Panc1 (cell line): ENCODE measurements at regions not wholly inside any gene's neighbourhood (a gene's known extent, or its start where the extent isn't known, plus 50 kb on each side); places are given as distances from the start of the nearest gene placed in this dataset.

Source experiments
- ATAC-seq: fragments of 200-7000 bp; cut with Tn5 transposase; 2 replicates; pipeline ENCODE4 v1.9.1; 2020; ENCODE audit warnings: mild to moderate bottlenecking, moderate library complexity
- BruUV-seq: library from RNA; stranded (reverse); fragments of 400-500 nt; replicated peaks from 2 replicates; lab custom pipeline; 2021; lab: Mats Ljungman, UMichigan
- CTCF ChIA-PET: fragments of 300-600 bp; sonication (Branson Sonifier 250); formaldehyde crosslinking; loops from one replicate; lab custom pipeline; 2022; ENCODE audit warnings: antibody characterized with exemption; lab: Charles Lee
- POLR2A ChIA-PET: fragments of 300-600 bp; sonication (Branson Sonifier 250); formaldehyde crosslinking; loops from one replicate; lab custom pipeline; 2022; ENCODE audit warnings: antibody characterized with exemption; lab: Charles Lee
- DNase-seq: peaks from one replicate; pipeline ENCODE4 v3.0.0-alpha.2; 2010; ENCODE audit warnings: low read depth, low spot score
- H3K27ac ChIP-seq: 2 replicates; pipeline ENCODE4 v1.5.1; 2011; ENCODE audit warnings: mild to moderate bottlenecking, low read length, inconsistent platforms
- H3K27me3 ChIP-seq: fragments of 200-500 bp; sonication (Bioruptor generic); 2 replicates; pipeline ENCODE4 v1.6.0; 2014; ENCODE audit warnings: low read length, inconsistent platforms; ENCODE audit not compliant: control insufficient read depth, insufficient read depth
- H3K36me3 ChIP-seq: fragments of 200-500 bp; sonication (Bioruptor generic); 2 replicates; pipeline ENCODE4 v1.5.1; 2014; ENCODE audit warnings: inconsistent platforms, mild to moderate bottlenecking, low read length, moderate library complexity; ENCODE audit not compliant: control insufficient read depth, insufficient read depth
- H3K4me1 ChIP-seq: 2 replicates; pipeline ENCODE4 v1.5.1; 2011; ENCODE audit warnings: inconsistent platforms, mild to moderate bottlenecking, low read length, moderate library complexity; ENCODE audit not compliant: control insufficient read depth, insufficient read depth
- H3K4me3 ChIP-seq, 2 experiments: 2 replicates each; pipeline ENCODE4 v1.5.1; 2011 to 2012; ENCODE audit warnings: low read depth in 2 of 2, low read length in 2 of 2, mild to moderate bottlenecking in 2 of 2, inconsistent platforms in 1 of 2, moderate library complexity in 1 of 2
- H3K9me3 ChIP-seq: fragments of 200-500 bp; sonication (Bioruptor generic); 2 replicates; pipeline ENCODE4 v1.5.1; 2014; ENCODE audit warnings: low read depth, mild to moderate bottlenecking, inconsistent platforms, low read length, moderate library complexity; ENCODE audit not compliant: control insufficient read depth, insufficient read depth
- POLR2AphosphoS5 ChIP-seq: IDR thresholded peaks from 2 replicates; pipeline ENCODE4 v1.6.1; 2012; ENCODE audit warnings: mild to moderate bottlenecking, low read depth, low read length, moderate library complexity
- SIN3A ChIP-seq: IDR thresholded peaks from 2 replicates; pipeline ENCODE4 v1.6.1; 2012; ENCODE audit warnings: low read depth, mild to moderate bottlenecking, low read length, moderate library complexity, borderline replicate concordance; ENCODE audit not compliant: insufficient read depth
- TCF7L2 ChIP-seq: IDR thresholded peaks from 2 replicates; pipeline ENCODE4 v1.6.1; 2011; ENCODE audit warnings: mild to moderate bottlenecking, low read depth, low read length, inconsistent platforms
- in situ Hi-C: cut with HindIII; loops from 2 replicates; pipeline ENCODE4 v1.10.0; 2016; ENCODE audit warnings: low sequenced_read_pairs, low pct_unique_long_range_greater_than_20kb
- intact Hi-C: fragments of 100-400 bp; cut with micrococcal nuclease; formaldehyde crosslinking; loops from one replicate; pipeline ENCODE4 v1.10.0; 2022; ENCODE audit not compliant: unreplicated experiment
- TF ChIP-seq, protein P1 (sequence below): fragments of 450-650 bp; IDR thresholded peaks from 2 replicates; pipeline ENCODE4 v1.5.1; 2017; ENCODE audit warnings: mild to moderate bottlenecking
- TF ChIP-seq, protein P2 (sequence below), 2 experiments: IDR thresholded peaks; 2 replicates each; pipeline ENCODE4 v1.6.1; 2011 to 2012; ENCODE audit warnings: low read depth in 2 of 2, control low read depth in 1 of 2, low read length in 1 of 2, mild to moderate bottlenecking in 1 of 2, moderate library complexity in 1 of 2; ENCODE audit not compliant: insufficient read depth in 1 of 2

GRCh38 chr5:147081311-147081764 is 153.5 kb upstream of the STK32A start:
- no peak for ATAC-seq
- Histone ChIP-seq H3K9me3 (no peaks in the 10 kb centered on the region), H3K4me1 (no peaks in the 10 kb centered on the region), H3K27me3 (no peaks in the 10 kb centered on the region), H3K4me3 (no peak overlapping the region), H3K36me3 (no peaks in the 10 kb centered on the region), H3K27ac (no peak overlapping the region)
- DNase-seq, result no peak
- ChIA-PET CTCF (interaction anchor here (0.7 kb wide), 1 partner anchor 459 kb away, joined by 4 read pairs; no protein-coding TSS in a partner anchor), POLR2A (no interaction called here)
- no peak for TF ChIP-seq SIN3A
- no peak for TF ChIP-seq TCF7L2
- BruUV-seq, result no TSS peak
- in situ Hi-C loops, result no loop called here
- intact Hi-C loops, result no loop called here

DNA sequence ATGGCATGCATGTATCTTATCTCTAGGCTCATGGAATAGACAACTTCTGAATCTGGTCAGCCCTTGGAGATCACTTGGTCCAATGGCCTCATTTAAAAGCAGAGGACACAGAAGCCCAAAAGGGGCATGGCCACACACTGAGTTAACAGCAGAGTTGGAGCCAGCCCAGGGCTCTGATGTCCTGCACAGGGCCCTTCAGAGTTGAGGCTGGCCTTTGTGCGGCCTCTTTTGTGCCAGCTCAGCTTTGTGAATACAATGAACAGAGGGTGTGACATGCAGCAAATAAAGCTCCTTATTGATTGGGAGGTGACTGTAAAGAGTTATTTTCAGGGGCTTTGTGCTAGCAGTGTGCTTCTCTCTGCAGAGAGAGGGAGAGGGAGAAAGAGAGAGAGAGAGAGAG is 150.1 kb upstream of the STK32A start:
- CTCF ChIA-PET, result no interaction called here

More for the DNA sequence above, 150.1 kb upstream of the STK32A start:
- H3K36me3 ChIP-seq, result no peaks in the 10 kb centered on the region
- H3K4me1 ChIP-seq, result no peaks in the 10 kb centered on the region
- H3K9me3 ChIP-seq, result no peaks in the 10 kb centered on the region
- BruUV-seq, result no TSS peak
- H3K4me3 ChIP-seq, result no peak overlapping the region
- in situ Hi-C loops (no loop called here), intact Hi-C loops (no loop called here)
- TF ChIP-seq SIN3A, result no peak
- TF ChIP-seq, protein P1, sequence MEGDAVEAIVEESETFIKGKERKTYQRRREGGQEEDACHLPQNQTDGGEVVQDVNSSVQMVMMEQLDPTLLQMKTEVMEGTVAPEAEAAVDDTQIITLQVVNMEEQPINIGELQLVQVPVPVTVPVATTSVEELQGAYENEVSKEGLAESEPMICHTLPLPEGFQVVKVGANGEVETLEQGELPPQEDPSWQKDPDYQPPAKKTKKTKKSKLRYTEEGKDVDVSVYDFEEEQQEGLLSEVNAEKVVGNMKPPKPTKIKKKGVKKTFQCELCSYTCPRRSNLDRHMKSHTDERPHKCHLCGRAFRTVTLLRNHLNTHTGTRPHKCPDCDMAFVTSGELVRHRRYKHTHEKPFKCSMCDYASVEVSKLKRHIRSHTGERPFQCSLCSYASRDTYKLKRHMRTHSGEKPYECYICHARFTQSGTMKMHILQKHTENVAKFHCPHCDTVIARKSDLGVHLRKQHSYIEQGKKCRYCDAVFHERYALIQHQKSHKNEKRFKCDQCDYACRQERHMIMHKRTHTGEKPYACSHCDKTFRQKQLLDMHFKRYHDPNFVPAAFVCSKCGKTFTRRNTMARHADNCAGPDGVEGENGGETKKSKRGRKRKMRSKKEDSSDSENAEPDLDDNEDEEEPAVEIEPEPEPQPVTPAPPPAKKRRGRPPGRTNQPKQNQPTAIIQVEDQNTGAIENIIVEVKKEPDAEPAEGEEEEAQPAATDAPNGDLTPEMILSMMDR, result no peak
- TF ChIP-seq POLR2AphosphoS5, result no peak
- TF ChIP-seq, protein P2, sequence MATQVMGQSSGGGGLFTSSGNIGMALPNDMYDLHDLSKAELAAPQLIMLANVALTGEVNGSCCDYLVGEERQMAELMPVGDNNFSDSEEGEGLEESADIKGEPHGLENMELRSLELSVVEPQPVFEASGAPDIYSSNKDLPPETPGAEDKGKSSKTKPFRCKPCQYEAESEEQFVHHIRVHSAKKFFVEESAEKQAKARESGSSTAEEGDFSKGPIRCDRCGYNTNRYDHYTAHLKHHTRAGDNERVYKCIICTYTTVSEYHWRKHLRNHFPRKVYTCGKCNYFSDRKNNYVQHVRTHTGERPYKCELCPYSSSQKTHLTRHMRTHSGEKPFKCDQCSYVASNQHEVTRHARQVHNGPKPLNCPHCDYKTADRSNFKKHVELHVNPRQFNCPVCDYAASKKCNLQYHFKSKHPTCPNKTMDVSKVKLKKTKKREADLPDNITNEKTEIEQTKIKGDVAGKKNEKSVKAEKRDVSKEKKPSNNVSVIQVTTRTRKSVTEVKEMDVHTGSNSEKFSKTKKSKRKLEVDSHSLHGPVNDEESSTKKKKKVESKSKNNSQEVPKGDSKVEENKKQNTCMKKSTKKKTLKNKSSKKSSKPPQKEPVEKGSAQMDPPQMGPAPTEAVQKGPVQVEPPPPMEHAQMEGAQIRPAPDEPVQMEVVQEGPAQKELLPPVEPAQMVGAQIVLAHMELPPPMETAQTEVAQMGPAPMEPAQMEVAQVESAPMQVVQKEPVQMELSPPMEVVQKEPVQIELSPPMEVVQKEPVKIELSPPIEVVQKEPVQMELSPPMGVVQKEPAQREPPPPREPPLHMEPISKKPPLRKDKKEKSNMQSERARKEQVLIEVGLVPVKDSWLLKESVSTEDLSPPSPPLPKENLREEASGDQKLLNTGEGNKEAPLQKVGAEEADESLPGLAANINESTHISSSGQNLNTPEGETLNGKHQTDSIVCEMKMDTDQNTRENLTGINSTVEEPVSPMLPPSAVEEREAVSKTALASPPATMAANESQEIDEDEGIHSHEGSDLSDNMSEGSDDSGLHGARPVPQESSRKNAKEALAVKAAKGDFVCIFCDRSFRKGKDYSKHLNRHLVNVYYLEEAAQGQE (IDR thresholded peaks at IDR 0.05; ENCODE audit: insufficient read depth in 1 of 2, low read depth in 2 of 2, low read length in 1 of 2), result no peak
- no peak for TF ChIP-seq TCF7L2
- POLR2A ChIA-PET, result no interaction called here
- ATAC-seq, result no peak
- no peaks in the 10 kb centered on the region for H3K27me3 ChIP-seq
- no peak overlapping the region for H3K27ac ChIP-seq
- DNase-seq, result no peak
